Activated CD4-positive, alpha-beta T cell treated with anti-CD3 and anti-CD28 coated beads, Interleukin-10, Interleukin-2, amounts not matched to agents 100 ng/mL and 50 ng/mL, durations not matched to agents 16 hours and 8 hours (primary cell): ENCODE measurements at regions not wholly inside any gene's neighbourhood (a gene's known extent, or its start where the extent isn't known, plus 50 kb on each side); places are given as distances from the start of the nearest gene placed in this dataset.

Source experiments
- DNase-seq: peaks from one replicate; pipeline ENCODE4 v3.0.0-alpha.2; 2020

GRCh38 chr18:40075616-40076015 lies 1879.4 kb upstream of the PIK3C3 start:
- no peak for DNase-seq

GRCh38 chr18:40072761-40073160 lies 1882.3 kb upstream of the PIK3C3 start:
- no peak for DNase-seq

GRCh38 chr18:40066368-40066767 lies 1888.7 kb upstream of the PIK3C3 start:
- no peak for DNase-seq

- DNase-seq: no peak
These were observed 1891.5 kb upstream of the PIK3C3 start for GRCh38 chr18:40063488-40063887.

GRCh38 chr18:40061086-40061485 lies 1893.9 kb upstream of the PIK3C3 start:
- DNase-seq: no peak

GRCh38 chr18:40060562-40060961 lies 1894.5 kb upstream of the PIK3C3 start:
- DNase-seq: no peak

GRCh38 chr18:40058811-40059570 lies 1896.0 kb upstream of the PIK3C3 start:
- DNase-seq: no peak

GRCh38 chr18:40056079-40056692 lies 1898.8 kb upstream of the PIK3C3 start:
- no peak for DNase-seq

- no peak for DNase-seq
These were observed 1899.8 kb upstream of the PIK3C3 start for GRCh38 chr18:40055262-40055661.

- no peak for DNase-seq
These were observed 1905.3 kb upstream of the PIK3C3 start for GRCh38 chr18:40049716-40050115.

- no peak for DNase-seq
These were observed 1906.0 kb upstream of the PIK3C3 start for GRCh38 chr18:40048886-40049650.

GRCh38 chr18:40048253-40048652 lies 1906.8 kb upstream of the PIK3C3 start:
- DNase-seq: no peak

GRCh38 chr18:40046596-40046995 lies 1908.4 kb upstream of the PIK3C3 start:
- no peak for DNase-seq

- no peak for DNase-seq
These were observed 1913.1 kb upstream of the PIK3C3 start for GRCh38 chr18:40041951-40042350.

- no peak for DNase-seq
These were observed 1914.5 kb upstream of the PIK3C3 start for GRCh38 chr18:40040574-40040973.

GRCh38 chr18:40037356-40037755 lies 1917.7 kb upstream of the PIK3C3 start:
- no peak for DNase-seq

- no peak for DNase-seq
These were observed 1918.2 kb upstream of the PIK3C3 start for GRCh38 chr18:40036861-40037260.

GRCh38 chr18:40035966-40036365 lies 1919.1 kb upstream of the PIK3C3 start:
- DNase-seq: no peak

GRCh38 chr18:40032076-40032475 lies 1923.0 kb upstream of the PIK3C3 start:
- no peak for DNase-seq

GRCh38 chr18:40031435-40031834 lies 1923.6 kb upstream of the PIK3C3 start:
- DNase-seq: no peak

GRCh38 chr18:40019797-40020392 lies 1935.1 kb upstream of the PIK3C3 start:
- no peak for DNase-seq

GRCh38 chr18:40018266-40018665 lies 1936.8 kb upstream of the PIK3C3 start:
- no peak for DNase-seq

GRCh38 chr18:40017021-40017420 lies 1938.0 kb upstream of the PIK3C3 start:
- DNase-seq: no peak

GRCh38 chr18:40016405-40016804 lies 1938.6 kb upstream of the PIK3C3 start:
- DNase-seq: no peak
